Fibroblast of peridontal ligament (primary cell): ENCODE measurements at regions not wholly inside any gene's neighbourhood (a gene's known extent, or its start where the extent isn't known, plus 50 kb on each side); places are given as distances from the start of the nearest gene placed in this dataset.
A peak's percentile ranks its signal among the peaks of the same experiment; 100 is the strongest.
"Not testable (repeated sequence)": the region's sequence is repeated elsewhere in the genome, so short reads cannot be mapped to it uniquely, and the experiment has no call there.

Experiments used
- DNase-seq: peaks from one replicate; pipeline ENCODE4 v3.0.0-alpha.2; 2010; ENCODE audit errors: extremely low read depth

DNA sequence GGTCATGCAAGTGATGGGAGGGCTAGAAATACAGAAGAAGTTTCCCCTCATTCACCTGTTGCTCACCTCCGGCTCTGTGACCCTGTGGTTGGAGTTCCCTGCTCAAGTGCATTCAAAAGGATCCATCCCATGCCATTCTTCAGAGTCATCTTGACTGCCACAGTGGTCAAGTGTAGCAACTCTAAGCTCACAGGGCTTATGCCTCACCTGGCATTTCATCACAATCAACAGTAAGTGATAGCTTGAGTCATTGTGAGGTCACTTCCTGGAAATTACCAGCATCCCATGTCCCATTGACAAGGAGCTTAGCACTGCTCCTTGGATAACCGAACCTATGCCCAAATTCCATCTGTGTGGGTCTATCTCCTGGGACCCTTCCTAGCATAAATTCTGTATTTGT lies 55.6 kb downstream of the OR4C45 start:
- DNase-seq, result no peak

DNA sequence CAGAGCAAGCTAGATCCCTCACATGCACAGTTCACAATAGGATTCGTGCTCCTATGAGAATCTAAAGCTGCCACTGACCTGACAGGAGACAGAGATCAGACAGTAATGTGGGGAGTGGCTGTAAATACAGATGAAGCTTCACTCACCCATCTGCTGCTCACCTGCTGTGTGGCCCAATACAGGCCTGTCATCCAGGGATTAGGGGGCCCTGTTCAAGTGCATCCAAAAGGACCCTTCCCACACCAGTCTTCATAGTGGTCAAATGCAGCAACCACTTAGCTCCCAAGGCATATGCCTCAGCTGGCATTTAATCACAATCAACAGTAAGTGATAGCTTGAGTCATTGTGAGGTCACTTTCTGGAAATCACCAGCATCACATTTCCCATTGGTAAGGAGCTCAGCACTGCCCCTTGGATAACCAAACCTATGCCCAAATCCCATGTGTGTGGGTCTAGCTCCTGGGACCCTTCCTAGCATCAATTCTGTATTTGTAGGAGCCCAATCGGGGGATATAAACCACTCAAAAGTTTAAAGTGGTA lies 65.6 kb downstream of the OR4C45 start:
- no peak for DNase-seq

DNA sequence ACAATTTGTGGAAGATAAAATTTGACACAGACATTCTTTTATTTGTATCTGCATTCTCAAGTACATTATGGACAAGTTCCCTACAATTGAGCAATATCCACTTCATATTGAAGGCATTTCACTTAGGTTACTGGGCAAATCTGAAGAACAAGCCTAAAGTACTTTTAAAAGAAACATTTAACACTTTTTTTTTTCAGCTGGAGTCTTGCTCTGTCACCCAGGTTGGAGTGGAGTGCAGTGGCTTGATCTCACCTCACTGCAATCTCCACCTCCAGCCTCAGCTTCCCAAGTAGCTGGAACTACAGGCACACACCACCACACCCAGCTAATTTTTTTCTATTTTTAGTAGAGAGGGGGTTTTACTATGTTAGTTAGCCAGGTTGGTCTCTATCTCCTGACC lies 70.2 kb downstream of the OR4C45 start:
- no peak for DNase-seq

DNA sequence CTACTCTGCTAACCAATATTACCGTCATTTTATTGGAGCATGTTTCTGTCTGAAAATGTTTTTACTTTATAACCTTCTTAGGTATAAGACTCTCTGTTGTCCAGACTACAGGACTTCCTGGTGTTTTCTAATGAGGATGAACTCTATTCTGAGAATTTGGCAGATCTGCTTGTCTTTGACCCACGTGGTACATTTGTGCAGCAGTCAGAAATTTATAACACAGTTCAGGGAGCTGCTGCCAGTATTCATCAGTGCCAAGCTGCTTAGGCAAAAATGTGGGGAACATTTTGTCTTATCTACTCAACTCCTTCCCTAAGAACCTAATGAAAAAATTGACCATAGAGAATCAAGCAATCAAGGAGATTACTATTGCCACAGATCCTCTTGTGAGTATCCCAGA lies 108.0 kb downstream of the OR4C45 start:
- not testable (repeated sequence) for DNase-seq

DNA sequence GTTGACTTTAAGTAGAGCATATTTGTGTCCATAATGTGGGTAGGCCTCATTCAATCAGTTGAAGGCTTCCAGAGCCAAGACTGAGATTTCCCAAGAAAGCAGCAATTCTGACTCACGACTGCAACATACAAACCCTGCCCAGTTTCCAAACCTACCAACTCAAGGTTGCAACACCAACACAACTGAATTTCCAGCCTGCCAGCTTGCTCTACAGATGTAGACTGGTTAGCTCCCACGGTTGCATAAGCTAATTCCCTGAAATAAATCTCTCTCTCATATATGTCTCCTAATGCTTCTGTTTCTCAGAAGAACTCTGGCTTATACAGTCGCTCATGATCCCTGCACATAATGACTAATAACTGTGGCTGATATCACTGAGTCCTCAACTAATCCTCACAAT lies 113.6 kb downstream of the OR4C45 start:
- DNase-seq, result not testable (repeated sequence)

DNA sequence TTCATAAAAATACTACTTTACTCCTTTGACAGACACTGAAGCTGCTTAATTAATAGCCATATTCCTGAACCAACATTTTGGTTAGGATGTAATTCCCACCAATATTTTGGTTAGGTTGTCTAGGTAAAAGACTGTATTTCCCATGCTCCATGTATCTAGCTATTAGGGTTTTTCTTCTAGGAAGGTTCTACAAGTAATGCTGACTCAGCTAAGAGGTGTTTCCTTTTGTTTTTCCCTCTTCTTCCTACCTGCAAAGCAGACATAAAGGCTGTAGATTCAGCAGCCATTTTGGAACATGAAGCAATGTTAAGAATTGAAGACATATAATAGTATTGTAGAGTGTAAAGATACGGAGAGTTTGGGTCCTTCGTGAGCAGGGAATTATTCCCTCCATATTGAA lies 115.3 kb downstream of the OR4C45 start:
- DNase-seq, result not testable (repeated sequence)

DNA sequence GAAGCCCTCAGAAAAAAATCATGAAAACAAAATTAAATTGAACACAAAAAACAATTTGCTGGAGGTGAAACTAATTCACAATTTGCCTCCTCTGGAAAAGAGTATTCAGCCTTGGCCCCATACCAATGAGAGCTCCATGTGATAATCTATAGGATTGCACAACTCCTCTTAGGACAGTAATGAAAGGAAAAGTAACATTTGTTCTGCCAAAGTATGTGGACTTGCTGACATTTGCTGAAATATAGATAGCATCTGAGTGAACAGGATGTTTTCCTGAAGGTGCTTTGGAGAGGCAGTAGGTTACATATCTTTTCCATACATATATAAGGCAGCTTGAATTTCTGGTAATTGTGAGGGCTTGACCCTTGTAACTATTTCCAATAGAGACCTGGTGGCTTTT lies 122.8 kb downstream of the OR4C45 start:
- DNase-seq, result no peak

DNA sequence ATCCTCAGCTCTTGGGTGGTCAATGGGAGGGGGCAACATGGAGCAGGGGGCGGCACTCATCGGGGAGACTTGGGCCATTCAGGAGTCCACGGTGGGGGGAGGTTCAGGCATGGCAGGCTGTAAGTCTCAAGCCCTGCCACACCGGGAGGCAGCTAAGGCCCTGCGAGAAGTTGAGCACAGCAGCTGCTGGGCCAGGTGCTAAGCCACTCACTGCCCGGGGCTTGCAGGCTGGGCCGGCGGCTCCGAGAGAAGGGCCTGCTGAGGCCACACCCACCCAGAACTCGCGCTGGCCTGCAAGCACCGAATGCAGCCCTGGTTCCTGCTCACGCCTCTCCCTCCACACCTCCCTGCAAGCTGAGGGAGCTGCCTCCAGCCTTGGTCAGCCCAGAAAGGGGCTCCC lies 131.4 kb downstream of the OR4C45 start:
- no peak for DNase-seq

DNA sequence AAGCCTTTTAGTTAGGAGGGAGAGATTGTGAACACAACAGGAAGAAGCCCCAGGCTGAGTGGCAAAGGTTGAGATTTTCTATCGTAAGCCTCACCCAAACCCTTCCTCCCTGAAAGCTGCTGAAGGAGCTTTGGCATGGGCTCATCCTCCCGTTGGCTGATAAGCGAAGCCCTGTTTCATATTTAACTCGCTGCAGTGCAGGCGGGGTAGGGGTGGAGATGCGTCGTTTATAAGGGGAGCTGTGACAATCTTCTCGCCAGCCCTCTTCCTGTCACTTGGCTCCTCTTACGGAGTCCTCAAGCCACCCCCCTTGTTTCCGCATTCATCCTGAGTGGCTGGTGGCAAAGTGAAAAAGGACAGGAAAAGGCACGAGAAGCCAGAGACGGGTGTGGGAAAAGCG lies 137.0 kb downstream of the OR4C45 start:
- DNase-seq, result no peak

DNA sequence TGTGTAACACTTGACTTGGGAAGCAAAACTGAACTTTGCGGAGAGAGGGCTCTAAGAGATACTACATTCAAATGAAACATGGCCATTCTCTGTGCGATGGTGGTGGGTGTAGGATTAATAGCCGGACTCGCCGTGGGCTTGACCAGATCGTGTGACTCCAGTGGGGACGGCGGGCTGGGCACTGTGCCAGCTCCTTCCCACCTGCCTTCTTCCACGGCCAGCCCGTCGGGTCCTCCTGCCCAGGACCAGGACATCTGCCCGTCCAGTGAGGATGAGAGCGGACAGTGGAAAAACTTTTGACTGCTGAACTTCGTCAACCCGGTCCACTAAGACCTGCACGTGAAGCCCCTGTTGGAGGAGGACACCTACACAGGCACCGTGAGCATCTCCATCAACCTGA lies 137.4 kb downstream of the OR4C45 start:
- no peak for DNase-seq

DNA sequence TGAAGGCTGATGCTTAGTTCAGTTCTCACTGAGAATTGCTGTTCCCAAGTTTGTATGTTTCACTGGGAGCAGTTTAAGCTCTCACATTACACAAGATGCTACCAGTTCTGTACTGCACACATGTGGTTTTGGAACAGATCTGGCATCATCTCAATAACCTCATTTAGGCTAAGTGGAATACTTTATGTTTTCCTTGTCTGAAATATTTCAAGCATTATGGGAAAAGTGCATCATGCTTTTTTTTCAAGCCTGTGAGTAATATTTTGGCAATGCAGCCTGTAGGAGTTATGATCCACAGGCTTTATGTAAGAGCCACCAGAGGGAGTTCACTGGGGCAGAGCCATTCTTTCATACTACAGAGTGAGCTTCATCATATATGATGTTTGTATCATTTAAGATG lies 141.5 kb downstream of the OR4C45 start:
- DNase-seq, result peak; percentile 3

DNA sequence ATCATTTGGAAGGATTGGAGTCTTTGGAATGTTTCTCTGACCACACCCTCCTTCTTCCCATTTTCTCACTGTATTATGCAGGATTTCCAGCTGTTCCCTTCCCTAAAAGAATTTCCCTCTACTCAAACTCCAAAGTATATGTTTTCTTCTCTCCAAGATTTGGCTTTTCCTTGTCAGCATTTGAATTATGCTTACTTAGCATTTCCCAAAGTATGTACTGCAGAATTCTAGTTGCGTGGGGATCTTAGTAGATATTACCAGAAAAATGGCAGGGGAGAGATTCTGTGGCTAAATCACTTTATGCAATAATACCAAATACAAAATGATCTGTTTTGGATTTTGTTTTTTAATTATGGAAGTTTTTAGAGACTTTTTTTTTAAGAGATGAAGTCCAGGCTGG lies 142.3 kb downstream of the OR4C45 start:
- DNase-seq, result no peak

DNA sequence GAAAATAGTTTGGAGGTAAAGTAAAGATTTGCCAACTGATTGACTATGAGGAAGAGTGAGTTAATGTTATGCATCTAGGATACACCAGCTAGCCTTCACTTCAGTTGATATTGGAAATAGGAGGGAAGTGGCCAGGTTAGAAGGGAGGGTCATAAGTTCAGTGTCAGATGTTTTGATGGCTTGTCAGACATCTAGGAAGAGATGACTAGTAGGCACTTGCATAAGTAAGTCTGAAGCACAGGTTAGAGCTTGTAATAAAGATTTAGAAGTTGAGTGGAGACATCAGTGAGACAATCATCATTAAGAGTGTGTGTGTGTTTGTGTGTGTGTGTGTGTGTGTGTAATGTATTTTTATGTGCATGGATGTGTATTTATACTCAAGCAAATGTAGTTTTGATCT lies 146.1 kb downstream of the OR4C45 start:
- DNase-seq, result no peak

DNA sequence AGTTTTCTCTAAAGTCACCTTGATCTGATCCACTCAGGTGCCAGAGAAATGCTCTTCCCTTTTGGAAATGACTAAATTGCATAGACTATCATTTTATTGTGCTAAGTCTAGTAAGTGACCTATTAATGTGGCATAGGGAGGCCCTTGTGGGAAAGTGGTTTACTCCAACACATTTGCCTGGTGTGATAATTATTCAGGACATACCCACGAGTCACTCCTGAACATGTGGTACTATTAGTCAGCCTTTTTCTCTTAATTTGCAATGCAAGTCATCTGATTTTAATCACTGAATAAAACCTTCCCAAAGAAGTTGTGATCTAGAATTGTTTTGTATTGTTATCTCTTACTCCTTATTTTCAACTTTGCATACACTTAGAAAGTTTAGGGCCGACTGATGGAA lies 148.7 kb downstream of the OR4C45 start:
- DNase-seq, result no peak

DNA sequence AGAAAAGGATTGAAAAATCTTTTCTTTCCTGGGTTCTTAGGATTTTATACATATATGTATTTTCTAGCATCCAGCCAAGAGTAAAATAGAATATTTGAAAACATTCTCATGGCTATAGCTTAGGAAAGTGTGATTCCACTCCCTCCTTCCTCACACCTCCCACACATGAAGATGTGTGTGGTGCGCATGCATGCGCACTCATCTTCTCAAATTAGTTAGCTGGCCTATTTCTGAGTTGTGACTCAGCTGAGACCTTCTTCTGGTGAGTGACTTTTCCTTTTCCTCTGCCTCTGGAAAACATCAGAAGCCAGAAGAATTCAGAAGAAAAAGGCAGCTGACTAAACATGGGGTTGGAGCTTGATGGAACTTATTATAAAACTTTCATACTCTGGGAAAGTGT lies 149.8 kb downstream of the OR4C45 start:
- DNase-seq, result no peak

DNA sequence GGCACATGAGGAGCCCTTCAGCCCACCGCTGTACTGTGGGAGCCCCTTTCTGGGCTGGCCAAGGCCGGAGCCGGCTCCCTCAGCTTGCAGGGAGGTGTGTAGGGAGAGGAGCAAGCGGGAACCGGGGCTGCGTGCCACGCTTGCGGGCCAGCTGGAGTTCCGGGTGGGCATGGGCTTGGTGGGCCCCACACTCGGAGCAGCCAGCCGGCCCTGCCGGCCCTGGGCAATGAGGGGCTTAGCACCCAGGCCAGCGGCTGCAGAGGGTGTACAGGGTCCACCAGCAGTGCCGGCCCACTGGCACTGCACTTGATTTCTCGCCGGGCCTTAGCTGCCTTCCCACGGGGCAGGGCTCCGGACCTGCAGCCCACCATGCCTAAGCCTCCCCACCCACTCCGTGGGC lies 150.5 kb downstream of the OR4C45 start:
- not testable (repeated sequence) for DNase-seq

DNA sequence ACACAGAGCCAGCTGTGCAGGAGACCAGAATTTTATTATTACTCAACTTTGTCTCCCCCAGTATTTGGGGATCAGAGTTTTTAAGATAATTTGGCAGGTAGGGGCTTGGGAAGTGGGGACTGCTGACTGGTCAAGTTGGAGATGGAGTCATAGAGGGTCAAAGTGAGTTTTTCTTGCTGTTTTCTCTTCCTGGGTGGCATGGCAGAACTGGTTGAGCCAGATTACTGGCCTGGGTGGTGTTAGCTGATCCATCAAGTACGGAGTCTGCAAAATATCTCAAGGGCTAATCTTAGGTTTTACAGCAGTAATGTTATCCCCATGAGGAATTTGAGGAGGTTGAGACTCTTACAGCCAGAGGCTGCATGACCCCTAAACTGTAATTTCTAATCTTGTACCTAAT lies 153.5 kb downstream of the OR4C45 start:
- DNase-seq, result no peak

DNA sequence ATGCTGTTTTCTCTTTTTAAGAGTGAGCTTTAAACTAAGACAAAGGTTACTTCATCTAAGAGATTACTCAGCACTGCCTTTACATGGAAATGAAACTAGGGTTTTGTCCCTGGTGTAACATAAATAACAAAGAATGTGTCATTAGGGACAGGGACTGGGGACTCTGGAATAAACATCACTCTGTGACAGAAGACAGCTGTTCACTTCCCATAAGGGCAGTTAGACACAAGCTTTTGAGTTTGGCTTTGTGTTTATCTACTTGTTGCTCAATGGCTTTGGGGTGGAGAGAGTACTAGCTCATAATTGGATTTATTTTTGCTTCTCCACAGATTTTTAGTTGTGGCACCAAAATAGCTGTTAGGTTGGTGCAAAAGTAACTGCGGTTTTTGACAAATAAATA lies 154.5 kb downstream of the OR4C45 start:
- no peak for DNase-seq

DNA sequence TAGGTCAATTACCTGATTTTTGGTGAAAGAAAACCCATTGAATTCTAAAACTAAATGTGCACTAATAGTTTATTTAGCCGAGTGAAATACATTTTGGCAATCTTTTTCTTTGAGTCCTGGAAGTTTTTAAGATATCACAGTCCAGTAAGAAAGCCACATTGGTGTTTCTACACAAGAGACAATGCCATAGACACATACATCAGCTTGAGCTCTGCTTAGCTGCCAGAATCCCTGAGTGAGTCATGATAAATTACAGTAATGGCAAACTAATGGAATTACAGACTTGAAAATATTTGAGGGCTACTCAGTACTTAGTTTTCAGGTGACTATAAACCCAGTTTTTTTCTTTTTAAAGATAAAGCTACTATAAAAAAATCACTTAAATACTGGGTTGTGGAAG lies 155.4 kb downstream of the OR4C45 start:
- DNase-seq, result no peak

DNA sequence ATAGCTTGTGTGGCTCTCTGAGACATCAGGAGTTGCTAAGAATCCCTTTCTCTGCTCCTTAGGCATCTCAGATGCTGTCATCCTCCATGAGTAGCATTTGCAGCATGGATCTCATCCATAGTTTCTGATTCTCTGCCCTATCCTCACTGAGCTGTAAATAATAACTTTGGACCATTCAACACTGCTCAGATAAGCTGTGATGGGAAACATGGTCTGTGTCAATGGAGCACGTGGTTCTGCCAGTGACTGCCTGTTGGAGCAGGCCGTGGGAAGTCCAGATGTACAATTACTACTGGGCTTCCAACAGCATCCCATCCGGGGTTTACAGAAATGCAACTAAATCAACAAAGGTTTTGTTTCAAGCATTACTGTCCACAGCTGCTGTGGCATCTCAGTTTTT lies 160.1 kb downstream of the OR4C45 start:
- DNase-seq, result no peak

DNA sequence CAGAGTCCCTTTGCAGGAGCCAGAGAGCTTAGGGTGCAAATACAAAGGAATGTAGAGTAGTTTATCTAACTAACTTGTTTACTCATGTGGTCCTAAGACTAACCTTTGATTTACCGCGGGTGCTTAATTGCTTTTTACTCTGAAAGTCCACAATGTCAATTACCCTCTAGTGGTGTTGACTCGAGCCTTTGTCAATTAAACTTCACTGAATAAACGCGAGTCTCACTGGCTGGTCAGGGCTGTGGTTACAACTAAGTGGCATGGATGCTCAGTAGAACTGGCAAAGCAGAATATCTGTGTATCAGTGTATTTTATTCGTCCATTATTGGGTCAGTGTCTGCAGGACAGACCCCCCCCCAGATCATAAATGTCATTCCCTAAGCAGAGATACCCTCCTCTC lies 181.7 kb downstream of the OR4C45 start:
- DNase-seq, result no peak

DNA sequence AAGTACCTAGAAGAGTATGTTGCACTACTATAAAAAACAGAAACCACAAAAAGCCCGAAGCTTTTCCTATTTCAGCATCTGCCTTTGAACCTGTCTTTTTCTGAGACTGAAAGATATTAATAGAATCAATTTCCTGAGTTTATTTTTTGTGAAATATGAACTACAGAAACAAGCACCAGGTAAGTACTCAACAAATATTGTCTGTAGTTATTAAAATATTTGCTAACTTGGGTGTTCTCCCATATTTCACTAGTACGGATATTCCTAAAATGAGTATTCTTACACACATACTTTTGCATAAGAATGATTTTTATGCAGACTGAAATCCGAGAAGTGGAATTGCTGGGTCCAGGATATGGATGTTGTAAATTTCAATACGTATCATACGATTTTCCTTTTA lies 188.0 kb downstream of the OR4C45 start:
- DNase-seq, result no peak

DNA sequence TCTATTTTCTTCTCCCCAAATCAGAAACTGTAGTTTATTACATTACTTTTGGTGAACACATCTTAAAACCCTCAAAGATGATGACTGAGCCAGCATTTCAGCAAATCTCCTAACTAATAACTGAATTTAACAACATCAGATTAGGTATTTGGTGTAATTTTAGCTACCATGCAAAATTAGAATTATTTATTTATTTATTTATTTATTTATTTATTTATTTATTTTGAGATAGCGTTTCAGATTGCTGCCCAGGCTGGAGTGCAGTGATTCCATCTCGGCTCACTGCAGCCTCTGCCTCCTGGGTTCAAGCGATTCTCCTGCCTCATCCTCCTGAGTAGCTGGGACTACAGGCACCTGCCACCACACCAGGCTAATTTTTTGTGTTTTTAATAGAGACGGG lies 205.7 kb downstream of the OR4C45 start:
- DNase-seq, result not testable (repeated sequence)

DNA sequence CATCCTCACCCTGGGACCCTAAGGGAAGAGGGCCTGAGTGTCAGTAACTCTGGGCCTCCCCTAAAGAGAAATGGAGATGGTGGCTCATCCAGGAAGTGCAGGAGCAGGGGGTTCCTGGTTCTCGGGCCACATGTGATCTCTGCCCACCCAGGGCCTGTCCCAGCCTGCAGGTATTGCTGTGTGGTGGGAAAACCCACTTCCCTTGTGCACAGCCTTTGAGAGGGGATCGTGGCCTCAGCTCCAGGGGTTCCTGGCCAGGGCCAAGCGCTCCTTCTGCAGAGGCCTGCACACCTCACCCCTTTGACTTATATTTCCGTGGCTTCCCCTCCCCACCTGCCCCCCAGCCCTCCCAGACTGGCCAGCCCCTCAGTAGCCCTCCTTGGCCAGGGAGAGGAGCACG lies 213.5 kb downstream of the OR4C45 start:
- DNase-seq, result no peak

DNA sequence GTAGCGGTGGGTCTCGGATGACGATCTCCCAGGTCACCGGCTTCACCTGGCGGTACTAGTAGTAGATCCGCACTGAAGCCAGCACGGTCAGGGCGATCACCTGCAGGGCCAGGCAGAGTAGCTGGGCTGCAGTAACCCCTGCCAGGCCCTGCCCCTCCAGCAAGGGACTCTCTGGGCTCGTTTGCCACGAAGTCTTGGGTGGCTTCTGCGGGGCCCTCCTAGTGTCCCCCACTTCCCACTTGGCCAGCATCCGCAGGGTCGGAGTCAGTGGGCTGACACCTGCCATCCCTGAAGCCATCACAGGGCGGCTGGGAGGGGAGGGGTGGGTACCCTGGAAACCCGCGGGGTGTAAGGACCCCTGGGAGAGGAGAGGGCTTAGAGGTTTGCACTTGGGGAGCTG lies 214.0 kb downstream of the OR4C45 start:
- no peak for DNase-seq
